GM18520 (cell line): ENCODE measurements at regions not wholly inside any gene's neighbourhood (a gene's known extent, or its start where the extent isn't known, plus 50 kb on each side); places are given as distances from the start of the nearest gene placed in this dataset.

Experiments
- ATAC-seq: cut with Tn5 transposase; IDR thresholded peaks from one replicate; pipeline ENCODE4 v1.9.1; 2021; ENCODE audit not compliant: unreplicated experiment

- no peak for ATAC-seq
Observed at GRCh38 chr12:60119327-60119726, 523.5 kb downstream of the SLC16A7 start.

GRCh38 chr12:60120199-60120598 lies 524.4 kb downstream of the SLC16A7 start:
- no peak for ATAC-seq

- ATAC-seq = no peak
Observed at GRCh38 chr12:60123557-60123956, 527.7 kb downstream of the SLC16A7 start.

- ATAC-seq = no peak
Observed at GRCh38 chr12:60137513-60137912, 541.7 kb downstream of the SLC16A7 start.

GRCh38 chr12:60138526-60138925 lies 542.7 kb downstream of the SLC16A7 start:
- ATAC-seq = no peak

GRCh38 chr12:60144395-60144794 lies 548.6 kb downstream of the SLC16A7 start:
- no peak for ATAC-seq

GRCh38 chr12:60148109-60148508 lies 552.3 kb downstream of the SLC16A7 start:
- no peak for ATAC-seq

- ATAC-seq = no peak
Observed at GRCh38 chr12:60148831-60149230, 553.0 kb downstream of the SLC16A7 start.

- ATAC-seq = no peak
Observed at GRCh38 chr12:60152756-60153155, 556.9 kb downstream of the SLC16A7 start.

- ATAC-seq = no peak
Observed at GRCh38 chr12:60159761-60160160, 563.9 kb downstream of the SLC16A7 start.

GRCh38 chr12:60162988-60163720 lies 567.3 kb downstream of the SLC16A7 start:
- no peak for ATAC-seq

GRCh38 chr12:60165781-60166180 lies 570.0 kb downstream of the SLC16A7 start:
- no peak for ATAC-seq

- no peak for ATAC-seq
Observed at GRCh38 chr12:60168441-60168840, 572.6 kb downstream of the SLC16A7 start.

- ATAC-seq = no peak
Observed at GRCh38 chr12:60169904-60170303, 574.1 kb downstream of the SLC16A7 start.

- ATAC-seq = no peak
Observed at GRCh38 chr12:60172266-60173211, 576.7 kb downstream of the SLC16A7 start.

- ATAC-seq = no peak
Observed at GRCh38 chr12:60173224-60174170, 577.7 kb downstream of the SLC16A7 start.

GRCh38 chr12:60174476-60174875 lies 578.6 kb downstream of the SLC16A7 start:
- no peak for ATAC-seq

GRCh38 chr12:60174941-60175340 lies 579.1 kb downstream of the SLC16A7 start:
- no peak for ATAC-seq

- no peak for ATAC-seq
Observed at GRCh38 chr12:60176891-60177290, 581.1 kb downstream of the SLC16A7 start.

GRCh38 chr12:60180298-60180697 lies 584.5 kb downstream of the SLC16A7 start:
- no peak for ATAC-seq

GRCh38 chr12:60182354-60182753 lies 586.5 kb downstream of the SLC16A7 start:
- no peak for ATAC-seq
